SU-DHL-6 (cell line): ENCODE measurements at regions not wholly inside any gene's neighbourhood (a gene's known extent, or its start where the extent isn't known, plus 50 kb on each side); places are given as distances from the start of the nearest gene placed in this dataset.

Experiments
- H2AFZ ChIP-seq: fragments of 200-600 bp; sonication (generic); 2 replicates; pipeline ENCODE4 v1.6.1; 2014; ENCODE audit warnings: low read depth, mild to moderate bottlenecking, moderate library complexity, mixed read lengths, antibody characterized with exemption, low read length; ENCODE audit not compliant: severe bottlenecking
- H3F3A ChIP-seq: fragments of 200-600 bp; shearing (Covaris generic); 2 replicates; pipeline ENCODE4 v1.6.0; 2016; ENCODE audit warnings: antibody characterized with exemption, mild to moderate bottlenecking; ENCODE audit not compliant: insufficient read depth
- H3K27ac ChIP-seq: fragments of 200-600 bp; sonication (generic); 2 replicates; pipeline ENCODE4 v1.5.1; 2016; ENCODE audit warnings: low read depth, mild to moderate bottlenecking, low read length, moderate library complexity, mixed read lengths
- H3K27me3 ChIP-seq: fragments of 200-600 bp; sonication (generic), shearing (Covaris generic); 2 replicates; pipeline ENCODE4 v1.6.0; 2014; ENCODE audit warnings: mild to moderate bottlenecking, low read length
- H3K36me3 ChIP-seq: fragments of 200-600 bp; sonication (generic); 2 replicates; pipeline ENCODE4 v1.6.1; 2014; ENCODE audit warnings: mild to moderate bottlenecking, low read length, mixed read lengths
- H3K4me2 ChIP-seq: fragments of 300-600, 200-600 bp; shearing (Covaris generic), sonication (generic); 2 replicates; pipeline ENCODE4 v1.6.0; 2014; ENCODE audit warnings: low read length, low read depth, mild to moderate bottlenecking; ENCODE audit not compliant: poor library complexity, severe bottlenecking
- H3K4me3 ChIP-seq: fragments of 200-600 bp; sonication (generic); 2 replicates; pipeline ENCODE4 v1.5.1; 2014; ENCODE audit warnings: antibody characterized with exemption, low read length, mild to moderate bottlenecking, mixed read lengths; ENCODE audit not compliant: insufficient read depth, poor library complexity, severe bottlenecking
- H3K79me2 ChIP-seq: fragments of 200-600 bp; sonication (generic); 2 replicates; pipeline ENCODE4 v1.6.1; 2014; ENCODE audit warnings: mild to moderate bottlenecking, low read length, moderate library complexity; ENCODE audit not compliant: insufficient read depth
- H3K9ac ChIP-seq: fragments of 200-600 bp; sonication (generic); 2 replicates; pipeline ENCODE4 v1.7.0; 2014; ENCODE audit warnings: mild to moderate bottlenecking, low read length
- H3K9me2 ChIP-seq: fragments of 200-600 bp; sonication (generic); replicated peaks from 2 replicates; pipeline ENCODE4 v1.6.1; 2014; ENCODE audit warnings: low read length; ENCODE audit not compliant: insufficient read depth
- H3K9me3 ChIP-seq: fragments of 200-600 bp; sonication (generic); 2 replicates; pipeline ENCODE4 v1.6.1; 2014; ENCODE audit warnings: low read length, mixed read lengths; ENCODE audit not compliant: insufficient read depth
- H4K20me1 ChIP-seq: fragments of 200-600 bp; sonication (generic); 2 replicates; pipeline ENCODE4 v1.6.1; 2014; ENCODE audit warnings: low read depth, mild to moderate bottlenecking, antibody characterized with exemption, low read length, moderate library complexity, mixed read lengths
- EZH2phosphoT487 ChIP-seq: fragments of 200-600 bp; sonication (generic), shearing (Covaris generic); conservative IDR thresholded peaks from 2 replicates; pipeline ENCODE4 v1.6.1; 2018; ENCODE audit warnings: mild to moderate bottlenecking, antibody characterized with exemption, low read length, moderate library complexity, mixed read lengths
- TF ChIP-seq, protein P1 (sequence below): fragments of 200-600 bp; sonication (generic); IDR thresholded peaks from one replicate; pipeline ENCODE4 v1.5.1; 2017; ENCODE audit warnings: antibody characterized with exemption, mild to moderate bottlenecking, low read length, moderate library complexity; ENCODE audit not compliant: insufficient read depth, poor library complexity, severe bottlenecking

DNA sequence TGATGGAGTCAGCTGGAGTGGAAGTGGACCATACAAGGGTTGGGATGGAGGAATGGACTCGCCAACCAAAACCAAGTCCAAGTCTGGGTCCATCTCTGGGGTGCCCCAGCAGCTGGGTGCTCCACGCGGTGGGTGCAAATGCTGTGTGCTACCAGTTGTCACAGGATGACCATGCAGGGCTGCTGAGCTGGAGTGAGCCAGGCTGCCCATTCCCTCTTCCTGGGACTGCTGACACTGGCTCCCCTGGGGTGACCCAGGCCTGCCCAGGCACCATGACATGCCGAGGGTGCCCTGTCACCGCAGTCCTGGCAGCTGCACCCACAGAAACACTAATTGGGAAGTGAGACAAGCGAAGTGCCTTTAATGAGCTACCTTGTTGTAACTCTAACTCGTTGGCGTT, 140.2 kb downstream of the TPRA1 start:
- Histone ChIP-seq H3K4me3 (no peak overlapping the region), H4K20me1 (no peaks in the 10 kb centered on the region), H3K9ac (no peak overlapping the region), H3K27ac (no peak overlapping the region), H3K79me2 (no peaks in the 10 kb centered on the region), H3F3A (no peaks in the 10 kb centered on the region), H3K4me2 (no peak overlapping the region), H3K9me2 (no peaks in the 10 kb centered on the region), H2AFZ (no peak overlapping the region), H3K36me3 (no peaks in the 10 kb centered on the region), H3K9me3 (no peaks in the 10 kb centered on the region), H3K27me3 (no peaks in the 10 kb centered on the region)
- TF ChIP-seq, protein P1, sequence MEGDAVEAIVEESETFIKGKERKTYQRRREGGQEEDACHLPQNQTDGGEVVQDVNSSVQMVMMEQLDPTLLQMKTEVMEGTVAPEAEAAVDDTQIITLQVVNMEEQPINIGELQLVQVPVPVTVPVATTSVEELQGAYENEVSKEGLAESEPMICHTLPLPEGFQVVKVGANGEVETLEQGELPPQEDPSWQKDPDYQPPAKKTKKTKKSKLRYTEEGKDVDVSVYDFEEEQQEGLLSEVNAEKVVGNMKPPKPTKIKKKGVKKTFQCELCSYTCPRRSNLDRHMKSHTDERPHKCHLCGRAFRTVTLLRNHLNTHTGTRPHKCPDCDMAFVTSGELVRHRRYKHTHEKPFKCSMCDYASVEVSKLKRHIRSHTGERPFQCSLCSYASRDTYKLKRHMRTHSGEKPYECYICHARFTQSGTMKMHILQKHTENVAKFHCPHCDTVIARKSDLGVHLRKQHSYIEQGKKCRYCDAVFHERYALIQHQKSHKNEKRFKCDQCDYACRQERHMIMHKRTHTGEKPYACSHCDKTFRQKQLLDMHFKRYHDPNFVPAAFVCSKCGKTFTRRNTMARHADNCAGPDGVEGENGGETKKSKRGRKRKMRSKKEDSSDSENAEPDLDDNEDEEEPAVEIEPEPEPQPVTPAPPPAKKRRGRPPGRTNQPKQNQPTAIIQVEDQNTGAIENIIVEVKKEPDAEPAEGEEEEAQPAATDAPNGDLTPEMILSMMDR, result no peak
- TF ChIP-seq EZH2phosphoT487, result no peak

DNA sequence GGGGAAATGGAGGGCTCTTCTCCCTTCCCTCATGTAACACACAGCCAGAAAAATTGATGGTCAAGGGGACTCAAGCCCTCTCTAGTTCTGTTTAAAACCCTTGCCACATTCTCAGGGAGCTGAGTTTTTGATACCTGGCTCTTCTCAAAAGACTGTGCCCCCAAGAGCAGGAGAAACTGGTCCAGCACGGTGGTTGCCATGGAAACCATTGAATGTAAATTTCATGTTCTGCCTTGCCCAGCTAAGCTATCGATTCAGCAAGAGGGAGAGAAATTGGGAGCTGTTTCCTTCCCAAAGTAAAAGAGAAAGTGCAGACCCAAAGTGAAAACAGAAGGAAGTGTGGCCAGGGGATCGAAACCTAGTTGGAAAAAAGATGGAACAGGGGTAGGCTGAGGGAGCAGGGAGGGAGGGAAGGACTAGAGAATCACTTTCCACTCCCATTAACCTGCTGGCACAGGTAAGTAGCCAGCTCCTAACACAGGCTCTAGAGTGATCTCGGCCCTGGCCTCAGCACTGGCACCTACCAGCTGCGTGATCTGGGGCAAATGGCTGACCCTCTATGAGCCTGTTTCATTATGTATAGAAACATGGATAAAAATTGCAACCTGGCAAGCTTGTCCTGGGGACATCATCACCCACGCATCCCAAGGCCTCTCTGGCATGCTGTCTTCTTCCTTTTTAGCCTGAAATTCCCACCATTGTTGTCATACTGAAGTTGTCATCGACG, 140.9 kb downstream of the TPRA1 start:
- Histone ChIP-seq H3K36me3 (no peaks in the 10 kb centered on the region), H3K4me3 (no peak overlapping the region), H3K9me2 (no peaks in the 10 kb centered on the region), H4K20me1 (no peaks in the 10 kb centered on the region), H3K27me3 (no peaks in the 10 kb centered on the region), H2AFZ (no peak overlapping the region), H3K27ac (no peak overlapping the region), H3K79me2 (no peaks in the 10 kb centered on the region), H3K4me2 (no peak overlapping the region), H3K9ac (no peak overlapping the region), H3K9me3 (no peaks in the 10 kb centered on the region), H3F3A (no peaks in the 10 kb centered on the region)
- TF ChIP-seq EZH2phosphoT487, result no peak

DNA sequence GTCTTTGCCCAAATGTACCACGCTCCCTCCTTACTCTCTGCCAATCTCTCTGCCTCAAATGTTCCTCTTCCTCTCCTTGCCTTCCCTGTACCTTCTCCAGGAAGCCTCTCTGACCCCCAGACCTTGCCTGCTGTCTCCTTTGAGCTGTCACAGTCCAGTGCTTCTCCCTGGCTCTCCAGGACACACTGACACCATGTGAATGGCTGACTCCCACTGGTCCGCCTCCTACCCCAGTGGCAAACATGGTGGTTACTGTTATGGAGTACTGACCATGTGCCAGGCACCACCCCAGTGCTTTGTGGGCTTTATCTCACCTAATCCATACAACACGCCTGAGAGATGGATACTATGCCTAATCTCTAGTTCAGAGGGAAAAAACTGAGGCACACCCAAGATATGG, 141.9 kb downstream of the TPRA1 start:
- Histone ChIP-seq H3K27ac (no peak overlapping the region), H3K36me3 (no peaks in the 10 kb centered on the region), H3K4me3 (no peak overlapping the region), H3K9me2 (no peaks in the 10 kb centered on the region), H2AFZ (no peak overlapping the region), H4K20me1 (no peaks in the 10 kb centered on the region), H3K27me3 (no peaks in the 10 kb centered on the region), H3K9ac (no peak overlapping the region), H3K79me2 (no peaks in the 10 kb centered on the region), H3K4me2 (no peak overlapping the region), H3F3A (no peaks in the 10 kb centered on the region), H3K9me3 (no peaks in the 10 kb centered on the region)
- TF ChIP-seq, protein P1, result no peak
- no peak for TF ChIP-seq EZH2phosphoT487

DNA sequence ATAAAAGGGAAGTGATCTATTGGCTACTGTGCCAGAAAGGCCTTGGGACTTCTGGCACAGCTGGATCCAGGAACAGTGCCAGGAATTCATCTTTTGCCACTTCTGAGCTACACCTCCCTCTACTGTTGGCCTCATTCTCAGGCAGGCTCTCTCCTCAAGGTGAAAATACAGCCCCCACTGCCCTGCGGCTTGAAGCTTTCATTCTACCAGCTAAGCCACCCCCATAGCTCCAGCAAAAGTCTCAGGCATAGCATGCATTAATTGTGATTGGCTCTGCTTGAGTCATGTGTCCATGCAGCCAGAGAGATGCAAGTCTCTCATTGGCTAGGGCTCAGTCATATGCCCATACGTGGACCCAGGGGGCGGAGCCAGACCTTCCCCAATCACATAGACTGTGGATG, 142.4 kb downstream of the TPRA1 start:
- H4K20me1 ChIP-seq, result no peaks in the 10 kb centered on the region
- no peaks in the 10 kb centered on the region for H3K9me3 ChIP-seq
- H2AFZ ChIP-seq, result no peak overlapping the region
- H3K79me2 ChIP-seq, result no peaks in the 10 kb centered on the region
- TF ChIP-seq, protein P1, result no peak
- TF ChIP-seq EZH2phosphoT487, result no peak
- H3K9me2 ChIP-seq, result no peaks in the 10 kb centered on the region
- H3K27ac ChIP-seq, result no peak overlapping the region
- no peaks in the 10 kb centered on the region for H3K36me3 ChIP-seq
- H3K9ac ChIP-seq, result no peak overlapping the region
- no peaks in the 10 kb centered on the region for H3F3A ChIP-seq
- H3K4me3 ChIP-seq, result no peak overlapping the region
- no peaks in the 10 kb centered on the region for H3K27me3 ChIP-seq
- H3K4me2 ChIP-seq, result no peak overlapping the region
